Body of pancreas (tissue), 4 donors: ENCODE measurements at regions not wholly inside any gene's neighbourhood (a gene's known extent, or its start where the extent isn't known, plus 50 kb on each side); places are given as distances from the start of the nearest gene placed in this dataset.
A peak's percentile ranks its signal among the peaks of the same experiment; 100 is the strongest.

Source experiments
- CTCF ChIP-seq, 7 experiments: fragments of 450-650 bp in 4 of 7; fragments of 200-600 bp in 3 of 7; sonication (generic) in 3 of 7; IDR thresholded peaks; one replicate each; pipeline ENCODE4 v1.5.1; 2016 to 2019; ENCODE audit warnings: antibody characterized with exemption in 7 of 7
- POLR2A ChIP-seq, 3 donors: fragments of 450-650 bp; IDR thresholded peaks; one replicate each; pipeline ENCODE4 v1.6.1; 2016; ENCODE audit warnings: antibody characterized with exemption in 3 of 3, mild to moderate bottlenecking in 2 of 3

GRCh38 chr17:77741109-77741508, 217.4 kb upstream of the TNRC6C start:
- TF ChIP-seq CTCF (IDR thresholded peaks at IDR 0.05) = peak in 1 of 7 experiments; percentile 10
- no peak for TF ChIP-seq POLR2A (IDR thresholded peaks at IDR 0.05)
